NCI-H69 (cell line): ENCODE measurements at regions not wholly inside any gene's neighbourhood (a gene's known extent, or its start where the extent isn't known, plus 50 kb on each side); places are given as distances from the start of the nearest gene placed in this dataset.

Source experiments
- DNase-seq: peaks from one replicate; lab custom pipeline; 2025; lab: John Stamatoyannopoulos, UW

- DNase-seq: no peak
These were observed 161.5 kb downstream of the DLEU7 start for GRCh38 chr13:50682002-50682401.

DNA sequence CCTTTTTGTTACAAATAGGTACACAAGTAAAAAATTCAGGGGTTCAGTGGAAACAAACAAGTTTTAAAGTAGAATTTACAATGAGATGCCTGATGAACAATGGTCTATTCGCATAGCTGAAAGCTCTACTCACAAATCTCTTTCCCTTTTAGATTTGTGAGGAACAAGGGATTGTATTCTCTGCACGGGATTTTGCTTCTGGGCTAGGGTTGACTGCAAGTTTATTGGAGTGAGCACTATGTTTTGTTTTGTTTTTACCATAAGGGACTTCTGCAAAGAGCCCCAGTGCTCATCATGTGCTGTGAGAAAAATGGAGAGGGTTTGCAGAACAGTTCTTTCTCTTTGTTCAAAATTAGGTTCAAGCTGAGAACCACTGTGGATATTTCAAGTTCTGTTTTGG, 160.5 kb downstream of the DLEU7 start:
- no peak for DNase-seq

DNA sequence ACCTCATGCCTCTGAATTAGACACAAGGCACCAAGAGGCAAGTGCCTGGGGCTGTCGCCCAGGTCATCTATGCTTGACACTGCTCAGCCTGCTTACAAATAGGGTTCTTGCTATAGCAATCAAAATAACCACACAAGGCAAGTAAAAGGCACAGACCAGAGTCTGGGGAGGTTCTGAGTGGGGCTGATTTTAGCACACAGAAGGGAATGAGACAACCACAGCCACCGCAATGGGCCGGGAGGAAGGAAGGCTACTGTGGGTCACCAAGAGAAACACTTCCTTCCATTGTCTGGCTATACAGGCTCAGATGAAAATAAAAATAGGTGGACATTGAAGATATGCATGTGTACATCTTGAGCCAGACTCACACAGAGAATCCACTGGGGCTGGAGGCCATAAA, 159.1 kb downstream of the DLEU7 start:
- no peak for DNase-seq

GRCh38 chr13:50685491-50685890, 158.0 kb downstream of the DLEU7 start:
- DNase-seq: peak; percentile 88

GRCh38 chr13:50685956-50686355, 157.5 kb downstream of the DLEU7 start:
- DNase-seq: no peak

- DNase-seq: no peak
These were observed 156.9 kb downstream of the DLEU7 start for GRCh38 chr13:50686551-50686950.

- no peak for DNase-seq
These were observed 155.9 kb downstream of the DLEU7 start for GRCh38 chr13:50687545-50687944.

GRCh38 chr13:50690006-50690405, 153.5 kb downstream of the DLEU7 start:
- DNase-seq: peak; percentile 38

DNA sequence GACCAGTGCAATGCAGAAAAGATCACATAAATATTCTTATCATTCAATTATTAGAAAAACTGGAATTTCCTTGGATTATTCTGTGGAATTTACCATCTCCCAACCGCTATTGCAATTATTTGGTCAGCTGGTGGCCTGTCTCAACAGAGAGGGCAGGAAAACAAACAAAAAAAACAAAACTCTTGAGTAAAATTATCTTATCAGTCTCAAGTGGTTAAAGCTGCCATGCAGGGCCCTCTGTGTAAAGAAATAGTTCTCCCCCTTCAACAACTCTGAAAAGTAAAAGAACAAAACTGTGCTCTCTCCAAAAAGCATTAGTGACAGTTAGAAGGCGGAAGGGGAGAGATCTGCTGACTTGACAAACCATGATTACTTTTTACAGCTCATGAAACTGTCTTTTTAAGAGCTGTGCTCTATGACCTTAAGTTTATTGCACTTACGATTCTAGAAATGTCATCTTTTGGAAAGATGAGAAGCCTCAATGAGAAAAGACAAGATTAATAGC, 152.3 kb downstream of the DLEU7 start:
- DNase-seq: no peak

DNA sequence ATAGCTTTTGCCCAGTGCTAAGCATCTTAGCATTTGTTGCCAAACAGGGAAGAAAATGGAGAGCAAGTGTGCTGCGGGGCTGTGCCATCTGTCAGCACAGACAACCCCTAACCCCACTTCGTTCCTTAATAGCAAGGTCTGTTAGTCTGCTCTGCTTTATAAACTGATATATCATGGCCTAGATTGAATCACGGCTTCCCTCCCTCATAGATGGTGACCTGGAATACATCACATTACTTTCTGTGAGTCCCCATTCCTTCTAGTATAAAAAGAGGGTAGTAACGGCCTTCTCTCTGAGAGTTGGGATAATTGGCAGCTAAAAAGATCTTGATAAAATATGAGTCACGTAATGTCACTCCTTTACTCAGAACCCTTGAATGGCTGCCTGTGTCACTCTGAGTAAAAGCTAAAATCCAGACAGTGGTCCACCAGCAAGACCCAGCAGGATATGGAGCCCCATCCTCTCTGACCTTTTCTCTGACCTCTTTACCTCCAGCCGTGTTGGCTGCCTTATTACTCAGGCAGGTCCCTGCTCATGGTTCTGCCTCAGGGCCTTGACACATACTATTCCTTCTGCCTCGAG, 151.7 kb downstream of the DLEU7 start:
- DNase-seq: peak; percentile 81

DNA sequence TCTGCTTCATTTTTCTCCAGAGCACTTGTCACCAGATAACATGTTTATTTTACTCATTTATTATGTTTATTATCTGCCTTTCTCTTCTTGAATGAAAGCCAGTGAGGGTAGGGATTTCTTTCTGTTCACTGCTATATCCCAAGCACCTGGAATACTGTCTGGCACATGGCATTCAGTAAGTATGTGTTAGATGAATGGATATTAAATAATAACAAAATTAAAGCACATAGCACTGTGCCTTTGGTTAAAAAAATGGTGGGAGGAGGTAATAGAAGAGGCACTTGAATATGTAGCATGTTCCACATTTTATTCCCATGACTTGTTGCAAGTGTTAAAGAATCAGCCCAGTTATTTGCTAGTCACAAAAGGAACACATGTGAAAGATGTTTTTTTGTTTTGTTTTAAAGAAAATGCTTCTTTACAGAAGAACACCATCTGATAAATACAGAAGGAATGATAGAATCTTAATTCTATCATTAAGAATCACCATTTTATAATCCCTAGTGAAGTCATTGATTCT, 151.0 kb downstream of the DLEU7 start:
- DNase-seq: no peak

- no peak for DNase-seq
These were observed 149.8 kb downstream of the DLEU7 start for GRCh38 chr13:50693727-50694126.

DNA sequence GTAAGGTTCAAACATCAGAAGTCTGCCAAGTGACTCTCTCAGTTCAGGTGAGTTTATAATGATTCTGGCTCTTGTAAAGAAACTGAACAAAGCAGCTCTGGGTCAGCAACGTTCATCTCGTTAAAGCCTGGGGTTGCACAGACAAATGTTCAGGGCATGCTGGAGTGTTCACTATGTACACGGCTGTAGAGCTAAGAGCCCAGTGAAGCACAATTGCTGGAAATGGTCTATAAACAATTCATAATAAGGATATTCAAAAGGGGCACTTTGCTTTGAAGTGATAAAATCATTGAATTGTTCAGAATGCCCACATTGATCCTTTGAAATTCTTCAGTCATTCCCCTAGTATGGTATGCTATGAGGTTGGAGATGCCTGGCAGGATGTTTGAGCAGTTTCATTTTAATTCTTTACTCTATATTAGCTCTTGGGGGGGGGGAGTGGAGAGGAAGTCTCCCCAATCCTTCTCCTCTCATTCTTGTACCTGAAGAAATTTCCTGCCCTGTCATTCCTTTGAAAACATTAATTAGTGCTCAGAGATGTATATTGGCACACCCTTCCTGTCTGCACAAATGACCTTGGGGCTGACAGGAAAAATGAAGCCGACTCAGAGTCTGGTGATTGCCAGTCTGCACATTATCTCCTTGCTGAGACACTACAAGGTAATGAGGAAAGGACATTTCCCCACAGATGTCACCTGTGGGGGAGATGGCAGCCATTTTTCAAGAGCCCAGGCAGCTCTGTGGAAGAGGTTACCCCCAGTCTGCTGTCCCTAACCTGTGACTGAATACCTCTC, 145.5 kb downstream of the DLEU7 start:
- peak; percentile 84 for DNase-seq

DNA sequence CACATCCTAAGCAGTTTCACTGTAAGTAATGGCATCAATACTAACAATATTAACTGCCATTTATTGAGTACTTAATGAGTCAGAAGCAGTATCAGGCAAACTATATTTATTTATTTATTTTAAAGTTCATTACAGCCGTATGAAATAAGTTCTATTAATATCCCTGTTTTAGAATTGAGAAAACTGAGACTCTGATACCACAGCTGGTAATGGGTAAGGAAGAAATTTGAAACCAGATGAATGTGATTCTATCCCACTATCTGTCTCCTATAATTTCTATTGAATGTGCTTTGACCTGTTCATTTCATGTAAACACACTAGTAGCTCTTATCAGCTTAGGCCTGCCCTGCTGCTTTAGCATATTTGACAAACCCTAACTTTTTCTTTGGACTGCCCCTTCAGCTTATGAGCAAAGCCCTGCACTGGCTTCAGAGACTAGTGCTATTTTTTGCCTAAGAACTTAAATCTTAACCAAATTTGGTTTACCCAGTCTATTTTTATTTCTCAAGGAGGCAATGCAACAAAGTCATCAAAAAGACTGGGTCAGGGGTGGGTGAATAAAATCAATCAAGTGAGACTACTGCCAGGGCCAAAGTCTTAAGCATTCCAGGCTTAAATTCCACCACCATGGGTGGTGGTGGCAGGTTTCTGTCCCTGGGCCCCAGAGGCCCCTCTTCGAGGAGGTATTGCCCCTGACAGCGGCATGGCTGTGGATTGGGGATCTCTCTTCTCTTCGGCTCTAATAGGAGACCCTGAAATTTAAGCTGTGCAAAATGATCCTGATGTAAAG, 143.4 kb downstream of the DLEU7 start:
- no peak for DNase-seq

DNA sequence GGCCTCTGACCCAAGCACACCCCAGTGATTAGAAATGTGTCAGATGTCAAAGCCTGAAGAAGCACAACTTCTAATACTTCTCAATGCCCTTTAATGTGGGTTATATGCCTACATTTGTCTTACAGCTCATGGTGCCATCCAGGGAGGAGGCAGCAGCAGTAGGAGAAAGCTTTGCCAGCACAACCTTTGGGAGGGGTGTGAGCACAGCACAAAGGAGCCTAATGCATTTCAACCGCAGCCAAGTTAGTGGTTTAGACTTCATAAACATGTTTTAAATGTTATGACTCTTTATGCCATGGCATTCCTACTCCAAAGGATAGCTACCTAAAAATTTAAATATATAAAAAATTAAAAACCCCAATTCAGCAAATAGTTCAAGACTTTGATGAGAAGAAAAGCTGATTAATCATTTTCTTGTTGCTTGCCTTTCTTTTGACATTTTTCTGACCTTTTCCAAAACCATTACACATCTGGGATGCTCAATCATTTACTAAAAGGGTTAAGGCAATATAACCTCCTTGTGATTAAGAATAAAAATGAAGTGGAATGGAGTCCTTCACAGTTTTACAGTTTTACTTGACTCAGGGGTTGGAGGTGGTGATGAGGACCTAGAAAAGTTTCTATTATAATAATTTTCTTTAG, 142.7 kb downstream of the DLEU7 start:
- no peak for DNase-seq

DNA sequence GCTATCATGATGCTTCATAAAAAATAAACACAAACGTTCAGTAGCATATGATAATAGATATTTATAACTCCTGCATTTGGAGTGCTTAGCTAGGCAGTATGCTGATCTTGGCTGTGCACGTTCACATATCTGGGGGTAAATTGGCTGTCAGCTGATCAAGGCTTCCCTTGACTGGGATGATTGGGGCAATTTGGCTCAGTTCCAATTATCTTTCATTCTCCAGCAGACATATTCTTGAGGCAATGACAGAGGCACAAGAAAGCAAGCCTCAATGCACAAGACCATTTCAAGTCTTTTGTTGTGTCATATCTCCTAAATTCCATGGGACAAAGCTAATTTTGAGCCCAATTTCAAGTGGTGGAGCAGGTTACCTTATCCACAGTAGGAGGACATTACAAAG, 142.0 kb downstream of the DLEU7 start:
- DNase-seq: peak; percentile 19

DNA sequence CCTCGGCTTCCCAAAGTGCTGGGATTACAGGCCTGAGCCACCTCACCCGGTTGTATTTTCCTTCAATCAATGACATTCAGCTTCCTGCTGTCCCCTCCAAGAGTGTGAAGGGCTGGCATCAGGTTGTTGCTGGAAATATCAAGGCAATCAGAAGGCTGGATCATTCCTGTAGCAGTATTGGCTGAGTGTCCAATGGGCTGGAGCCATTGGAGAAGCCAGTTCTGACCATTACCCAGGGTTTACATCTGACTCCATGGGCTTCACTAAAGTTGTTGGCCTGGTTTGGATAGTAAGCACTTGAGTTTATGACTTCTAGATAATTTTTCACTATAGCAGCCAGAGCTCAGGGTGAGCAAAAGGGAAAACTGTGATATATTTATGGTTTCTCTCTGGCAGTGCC, 137.0 kb downstream of the DLEU7 start:
- DNase-seq: no peak

DNA sequence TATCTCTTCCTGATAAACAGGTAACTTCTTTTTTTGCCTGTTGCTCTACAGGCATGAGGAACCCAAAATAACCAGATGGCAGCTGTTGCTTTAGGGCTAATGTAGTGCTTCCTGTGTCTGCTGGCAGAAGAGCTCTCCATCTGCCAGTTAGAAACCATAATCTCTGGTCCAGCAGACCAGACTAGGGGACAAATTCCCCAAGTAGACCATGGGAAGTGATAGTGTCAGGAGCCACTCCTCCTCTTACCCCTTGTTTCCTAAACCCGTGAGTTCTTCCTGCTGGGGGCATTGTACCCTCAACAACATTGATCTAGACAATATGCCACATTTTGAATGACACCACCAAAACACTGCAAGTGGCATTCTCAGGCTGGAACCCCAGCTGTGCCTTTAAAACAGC, 135.9 kb downstream of the DLEU7 start:
- DNase-seq: peak; percentile 76

- peak; percentile 28 for DNase-seq
These were observed 135.0 kb downstream of the DLEU7 start for GRCh38 chr13:50708461-50708860.

DNA sequence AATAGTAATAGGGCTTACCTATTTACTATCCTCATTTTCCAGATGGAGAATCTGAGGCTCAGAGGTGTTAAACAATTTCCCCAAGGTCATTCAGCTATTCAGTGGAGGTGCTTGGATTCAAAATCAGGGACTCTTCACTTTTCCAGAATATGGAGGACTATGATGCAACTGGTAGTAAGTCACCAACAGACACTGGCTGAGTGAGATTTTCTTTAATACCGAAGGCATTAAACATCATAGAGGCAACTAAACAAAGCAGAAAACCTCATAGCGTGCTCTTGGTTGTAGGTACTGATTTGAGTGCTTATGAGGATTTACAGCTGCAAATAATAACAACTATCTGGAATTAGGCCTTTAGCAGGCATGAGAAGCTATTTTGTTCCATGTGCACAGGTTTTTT, 134.4 kb downstream of the DLEU7 start:
- DNase-seq: no peak

- DNase-seq: no peak
These were observed 132.2 kb downstream of the DLEU7 start for GRCh38 chr13:50711131-50711815.

- no peak for DNase-seq
These were observed 131.5 kb downstream of the DLEU7 start for GRCh38 chr13:50711996-50712395.
